Stomach (tissue), 8 donors: ENCODE measurements at regions not wholly inside any gene's neighbourhood (a gene's known extent, or its start where the extent isn't known, plus 50 kb on each side); places are given as distances from the start of the nearest gene placed in this dataset.

Experiments
- DNase-seq, 2 donors: peaks; one replicate each; pipeline versions ENCODE4 v3.0.0 to v3.0.0-alpha.2; 2013 to 2019
- H3K27ac ChIP-seq, 5 donors: fragments of 200-600 bp in 4 of 5; sonication (generic) in 4 of 5; one replicate each; pipeline ENCODE4 v1.5.1; 2013 to 2019; ENCODE audit warnings: mild to moderate bottlenecking in 1 of 5, moderate library complexity in 1 of 5
- H3K27me3 ChIP-seq, 3 donors: fragments of 200-600 bp; sonication (generic); one replicate each; pipeline ENCODE4 v1.5.1; 2017 to 2019; ENCODE audit warnings: mixed run types in 1 of 3
- H3K36me3 ChIP-seq, 4 donors: fragments of 200-600 bp; sonication (generic); 1 replicate in 3 of 4; 2 replicates in 1 of 4; pipeline ENCODE4 v1.5.1; 2016 to 2019
- H3K4me1 ChIP-seq, 4 donors: fragments of 200-600 bp; sonication (generic); one replicate each; pipeline ENCODE4 v1.5.1; 2016 to 2019
- H3K4me3 ChIP-seq, 4 donors: fragments of 200-600 bp; sonication (generic) in 3 of 4; one replicate each; pipeline ENCODE4 v1.5.1; 2016 to 2019; ENCODE audit warnings: mild to moderate bottlenecking in 1 of 4
- H3K9me3 ChIP-seq, 4 donors: fragments of 200-600 bp; sonication (generic); one replicate each; pipeline ENCODE4 v1.5.1; 2016 to 2019
- EP300 ChIP-seq: sonication (generic); formaldehyde crosslinking; IDR thresholded peaks from one replicate; pipeline ENCODE4 v1.6.1; 2017; ENCODE audit warnings: antibody characterized with exemption
- POLR2A ChIP-seq, 4 donors: fragments of 450-650 bp; IDR thresholded peaks; one replicate each; pipeline ENCODE4 v1.6.1; 2016; ENCODE audit warnings: antibody characterized with exemption in 4 of 4, control low read depth in 2 of 4, mild to moderate bottlenecking in 1 of 4, moderate library complexity in 1 of 4
- POLR2AphosphoS5 ChIP-seq, 3 donors: sonication (generic); formaldehyde crosslinking; IDR thresholded peaks; one replicate each; pipeline ENCODE4 v1.6.1; 2016; ENCODE audit warnings: antibody characterized with exemption in 3 of 3
- WGBS, 5 donors: extraction: QIAGEN DNeasy Blood & Tissue Kit in 3 of 5; methylation state at CpG; one replicate each; pipeline versions ENCODE4 v1.1.5 to v1.1.7; 2013 to 2018; 5-methylcytosine and 5-hydroxymethylcytosine counted together
- intact Hi-C: fragments of 100-400 bp; cut with DNase I; formaldehyde crosslinking; loops from one replicate; pipeline ENCODE4 v1.15.1; 2023; ENCODE audit warnings: low total_unique reads
- TF ChIP-seq, protein P1 (sequence below), 7 experiments: fragments of 450-650 bp in 4 of 7; fragments of 200-600 bp in 3 of 7; sonication (generic) in 3 of 7; IDR thresholded peaks; one replicate each; pipeline ENCODE4 v1.5.1; 2016 to 2019; ENCODE audit warnings: antibody characterized with exemption in 7 of 7, control low read depth in 2 of 7, mild to moderate bottlenecking in 1 of 7
- donor health status: healthy with polysubstance abuse.
- donor health status: Bipolar disorder and iron deficiency.
- donor health status: healthy.

- H3K9me3 ChIP-seq: peaks cover 0 to 10% (median 3%) of the 10 kb centered on the region in 4 donors
- no peaks in the 10 kb centered on the region for H3K36me3 ChIP-seq
- no peaks in the 10 kb centered on the region for H3K27me3 ChIP-seq
- 59 to 77% (median 65%) methylated on average over 1 of the region's 1 CpG for WGBS, 5 donors
- H3K4me1 ChIP-seq: no peaks in the 10 kb centered on the region
- no peak for DNase-seq
- no peak for TF ChIP-seq POLR2AphosphoS5 (IDR thresholded peaks at IDR 0.05)
- TF ChIP-seq POLR2A (IDR thresholded peaks at IDR 0.05): no peak
- TF ChIP-seq, protein P1, sequence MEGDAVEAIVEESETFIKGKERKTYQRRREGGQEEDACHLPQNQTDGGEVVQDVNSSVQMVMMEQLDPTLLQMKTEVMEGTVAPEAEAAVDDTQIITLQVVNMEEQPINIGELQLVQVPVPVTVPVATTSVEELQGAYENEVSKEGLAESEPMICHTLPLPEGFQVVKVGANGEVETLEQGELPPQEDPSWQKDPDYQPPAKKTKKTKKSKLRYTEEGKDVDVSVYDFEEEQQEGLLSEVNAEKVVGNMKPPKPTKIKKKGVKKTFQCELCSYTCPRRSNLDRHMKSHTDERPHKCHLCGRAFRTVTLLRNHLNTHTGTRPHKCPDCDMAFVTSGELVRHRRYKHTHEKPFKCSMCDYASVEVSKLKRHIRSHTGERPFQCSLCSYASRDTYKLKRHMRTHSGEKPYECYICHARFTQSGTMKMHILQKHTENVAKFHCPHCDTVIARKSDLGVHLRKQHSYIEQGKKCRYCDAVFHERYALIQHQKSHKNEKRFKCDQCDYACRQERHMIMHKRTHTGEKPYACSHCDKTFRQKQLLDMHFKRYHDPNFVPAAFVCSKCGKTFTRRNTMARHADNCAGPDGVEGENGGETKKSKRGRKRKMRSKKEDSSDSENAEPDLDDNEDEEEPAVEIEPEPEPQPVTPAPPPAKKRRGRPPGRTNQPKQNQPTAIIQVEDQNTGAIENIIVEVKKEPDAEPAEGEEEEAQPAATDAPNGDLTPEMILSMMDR (IDR thresholded peaks at IDR 0.05): no peak
- TF ChIP-seq EP300: no peak
- H3K4me3 ChIP-seq: no peak overlapping the region
- intact Hi-C loops: no loop called here
- H3K27ac ChIP-seq: no peak overlapping the region
Observed at GRCh38 chr12:93959657-93960056, 188.7 kb upstream of the PLXNC1 start.

GRCh38 chr12:93960521-93960920, 187.9 kb upstream of the PLXNC1 start:
- Histone ChIP-seq H3K27me3 (no peaks in the 10 kb centered on the region), H3K36me3 (no peaks in the 10 kb centered on the region), H3K27ac (no peak overlapping the region), H3K4me3 (no peak overlapping the region), H3K4me1 (no peaks in the 10 kb centered on the region), H3K9me3 (peaks cover 0 to 10% (median 3%) of the 10 kb centered on the region in 4 donors)
- intact Hi-C loops: no loop called here
- 29 to 79% (median 57%) methylated on average over 2 of the region's 2 CpGs for WGBS, 5 donors
- DNase-seq: no peak
- TF ChIP-seq POLR2AphosphoS5 (IDR thresholded peaks at IDR 0.05) (no peak), EP300 (no peak), POLR2A (IDR thresholded peaks at IDR 0.05) (no peak)
- TF ChIP-seq, protein P1 (IDR thresholded peaks at IDR 0.05): no peak

DNA sequence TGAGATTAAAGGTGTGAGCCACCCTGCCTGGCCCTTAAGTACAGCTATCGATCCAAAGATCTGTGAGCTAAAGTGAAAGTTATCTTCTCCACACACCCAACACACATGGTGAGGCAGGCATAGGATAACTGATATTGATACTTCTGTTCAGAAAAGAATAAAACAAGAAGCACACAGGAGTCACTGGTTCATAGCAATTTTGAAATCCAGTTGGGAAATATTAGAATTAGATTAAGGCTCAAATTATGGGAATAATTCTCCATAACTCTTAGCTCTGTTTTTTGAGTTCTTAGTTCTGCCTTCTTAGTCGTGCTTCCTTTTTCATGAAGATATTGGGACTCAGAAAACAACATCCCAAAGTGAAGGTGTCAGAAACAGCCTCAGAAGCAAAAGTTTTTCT, 186.0 kb upstream of the PLXNC1 start:
- no peak for TF ChIP-seq POLR2A (IDR thresholded peaks at IDR 0.05)
- TF ChIP-seq EP300: no peak
- 49 to 88% (median 71%) methylated on average over 2 of the region's 2 CpGs for WGBS, 5 donors
- no peak overlapping the region for H3K27ac ChIP-seq
- no peak for DNase-seq
- intact Hi-C loops: no loop called here
- no peak overlapping the region for H3K4me3 ChIP-seq
- peaks cover 0 to 10% (median 3%) of the 10 kb centered on the region in 4 donors for H3K9me3 ChIP-seq
- no peaks in the 10 kb centered on the region for H3K4me1 ChIP-seq
- H3K27me3 ChIP-seq: no peaks in the 10 kb centered on the region
- H3K36me3 ChIP-seq: no peaks in the 10 kb centered on the region

- Histone ChIP-seq H3K27ac (no peak overlapping the region), H3K36me3 (no peaks in the 10 kb centered on the region), H3K4me1 (no peaks in the 10 kb centered on the region), H3K9me3 (peaks cover 0 to 10% (median 3%) of the 10 kb centered on the region in 4 donors), H3K27me3 (no peaks in the 10 kb centered on the region), H3K4me3 (no peak overlapping the region)
- TF ChIP-seq POLR2AphosphoS5 (IDR thresholded peaks at IDR 0.05): no peak
- TF ChIP-seq, protein P1 (IDR thresholded peaks at IDR 0.05): no peak
- no peak for TF ChIP-seq POLR2A (IDR thresholded peaks at IDR 0.05)
- no peak for TF ChIP-seq EP300
- WGBS, 5 donors: 79 to 92% (median 87%) methylated on average over 4 of the region's 4 CpGs
- intact Hi-C loops: no loop called here
- no peak for DNase-seq
Observed at GRCh38 chr12:93964936-93965335, 183.4 kb upstream of the PLXNC1 start.

GRCh38 chr12:93966516-93967133, 181.8 kb upstream of the PLXNC1 start:
- 86 to 100% (median 93%) methylated on average over 1 of the region's 1 CpG for WGBS, 5 donors
- Histone ChIP-seq H3K9me3 (peaks cover 0 to 9% (median 3%) of the 10 kb centered on the region in 4 donors), H3K36me3 (no peaks in the 10 kb centered on the region), H3K4me1 (no peaks in the 10 kb centered on the region), H3K27me3 (no peaks in the 10 kb centered on the region), H3K27ac (no peak overlapping the region), H3K4me3 (no peak overlapping the region)
- TF ChIP-seq POLR2A (IDR thresholded peaks at IDR 0.05): no peak
- no peak for TF ChIP-seq EP300
- no peak for TF ChIP-seq POLR2AphosphoS5 (IDR thresholded peaks at IDR 0.05)
- TF ChIP-seq, protein P1 (IDR thresholded peaks at IDR 0.05): no peak
- intact Hi-C loops: no loop called here
- no peak for DNase-seq
